ENCODE measurements at regions not wholly inside any gene's neighbourhood (a gene's known extent, or its start where the extent isn't known, plus 50 kb on each side); places are given as distances from the start of the nearest gene placed in this dataset.

DNA sequence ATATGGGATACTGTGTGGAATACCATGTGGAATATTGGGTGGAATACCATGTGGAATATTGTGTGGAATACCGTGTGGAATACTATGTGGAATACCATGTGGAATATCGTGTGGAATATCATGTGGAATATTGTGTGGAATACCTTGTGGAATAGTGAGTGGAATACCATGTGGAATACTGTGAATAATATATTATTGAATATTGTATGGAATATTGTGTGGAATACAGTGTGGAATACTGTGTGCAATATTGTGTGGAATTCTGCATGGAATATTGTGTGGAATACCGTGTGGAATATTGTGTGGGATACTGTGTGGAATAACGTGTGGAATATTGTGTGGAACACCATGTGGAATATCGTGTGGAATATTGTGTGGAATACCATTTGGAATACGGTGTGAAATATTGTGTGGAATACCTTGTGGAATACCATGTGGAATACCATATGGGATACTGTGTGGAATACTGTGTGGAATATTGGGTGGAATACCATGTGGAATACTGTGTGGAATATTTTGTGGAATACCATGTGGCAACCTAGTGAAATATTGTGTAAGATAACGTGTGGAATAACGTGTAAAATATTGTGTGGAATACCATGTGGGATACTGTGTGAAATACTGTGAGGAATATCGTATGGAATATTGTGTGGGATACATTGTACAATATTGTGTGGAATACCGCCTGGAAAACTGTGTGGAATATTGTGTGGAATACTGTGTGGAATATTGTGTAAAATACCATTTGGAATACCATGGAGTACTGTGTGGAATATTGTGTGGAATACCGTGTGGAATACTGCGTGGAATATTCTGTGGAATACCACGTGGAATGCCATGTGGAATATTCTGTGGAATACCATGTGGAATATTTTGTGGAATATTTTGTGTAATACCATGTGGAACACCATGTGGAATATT lies 133.9 kb upstream of the CHST15 start:
- no peak overlapping the region for H3K27ac Mint-ChIP-seq
- no peak overlapping the region for H3K4me3 Mint-ChIP-seq
- Histone ChIP-seq H3K4me1 (peaks cover 2% of the 10 kb centered on the region), H3K4me3 (no peak overlapping the region), H3K27me3 (no peaks in the 10 kb centered on the region), H3K9ac (no peak overlapping the region), H3K4me2 (no peak overlapping the region), H3K27ac (no peak overlapping the region), H3F3A (ENCODE audit: low read depth) (peaks cover 10% of the 10 kb centered on the region), H3K79me2 (ENCODE audit: low read depth) (no peaks in the 10 kb centered on the region), H4K20me1 (ENCODE audit: low read depth) (no peaks in the 10 kb centered on the region), H2AFZ (replicated peaks) (no peak overlapping the region), H3K9me3 (ENCODE audit: low read depth) (peaks cover 6% of the 10 kb centered on the region), H3K36me3 (no peaks in the 10 kb centered on the region)
- H3K4me1 Mint-ChIP-seq, result peaks cover 8% of the 10 kb centered on the region
- no peak for DNase-seq (ENCODE audit: low spot score)
- H3K36me3 Mint-ChIP-seq, result no peaks in the 10 kb centered on the region
- peaks cover 52% of the 10 kb centered on the region for H3K9me3 Mint-ChIP-seq
- peaks cover 11% of the 10 kb centered on the region for H3K27me3 Mint-ChIP-seq (ENCODE audit: insufficient read depth, low read depth)
- TF ChIP-seq EZH2 (IDR thresholded peaks at IDR 0.05) (no peak), EZH2phosphoT487 (IDR thresholded peaks at IDR 0.05) (no peak)
- TF ChIP-seq, protein P1, sequence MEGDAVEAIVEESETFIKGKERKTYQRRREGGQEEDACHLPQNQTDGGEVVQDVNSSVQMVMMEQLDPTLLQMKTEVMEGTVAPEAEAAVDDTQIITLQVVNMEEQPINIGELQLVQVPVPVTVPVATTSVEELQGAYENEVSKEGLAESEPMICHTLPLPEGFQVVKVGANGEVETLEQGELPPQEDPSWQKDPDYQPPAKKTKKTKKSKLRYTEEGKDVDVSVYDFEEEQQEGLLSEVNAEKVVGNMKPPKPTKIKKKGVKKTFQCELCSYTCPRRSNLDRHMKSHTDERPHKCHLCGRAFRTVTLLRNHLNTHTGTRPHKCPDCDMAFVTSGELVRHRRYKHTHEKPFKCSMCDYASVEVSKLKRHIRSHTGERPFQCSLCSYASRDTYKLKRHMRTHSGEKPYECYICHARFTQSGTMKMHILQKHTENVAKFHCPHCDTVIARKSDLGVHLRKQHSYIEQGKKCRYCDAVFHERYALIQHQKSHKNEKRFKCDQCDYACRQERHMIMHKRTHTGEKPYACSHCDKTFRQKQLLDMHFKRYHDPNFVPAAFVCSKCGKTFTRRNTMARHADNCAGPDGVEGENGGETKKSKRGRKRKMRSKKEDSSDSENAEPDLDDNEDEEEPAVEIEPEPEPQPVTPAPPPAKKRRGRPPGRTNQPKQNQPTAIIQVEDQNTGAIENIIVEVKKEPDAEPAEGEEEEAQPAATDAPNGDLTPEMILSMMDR (IDR thresholded peaks at IDR 0.05), result no peak

DNA sequence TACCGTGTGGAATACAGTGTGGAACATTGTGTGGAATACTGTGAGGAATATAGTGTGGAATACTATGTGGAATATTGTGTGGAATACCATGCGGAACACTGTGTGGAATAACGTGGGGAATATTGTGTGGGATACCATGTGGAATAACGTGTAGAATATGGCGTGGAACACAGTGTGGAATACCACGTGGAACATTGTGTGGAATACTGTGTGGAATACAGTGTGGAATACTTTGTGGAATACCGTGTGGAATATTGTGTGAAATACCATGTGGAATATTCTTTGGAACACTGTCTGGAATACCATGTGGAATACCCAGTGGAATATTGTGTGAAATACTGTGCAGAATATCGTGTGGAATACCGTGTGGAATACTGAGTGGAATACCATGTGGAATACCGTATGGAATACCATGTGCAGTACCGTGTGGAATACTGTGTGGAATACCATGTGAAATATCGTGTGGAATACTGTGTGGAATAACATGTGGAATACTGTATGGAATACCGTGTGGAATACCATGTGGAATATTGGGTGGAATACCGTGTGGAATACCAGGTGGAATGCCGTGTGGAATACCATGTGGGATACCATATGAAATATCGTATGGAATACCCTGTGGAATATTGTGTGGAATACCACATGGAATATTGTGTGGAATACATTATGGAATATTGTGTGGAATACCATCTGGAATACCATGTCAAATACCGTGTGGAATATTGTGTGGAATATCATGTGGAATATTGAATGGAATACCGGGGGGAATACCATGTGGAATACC lies 133.1 kb upstream of the CHST15 start:
- Histone ChIP-seq H2AFZ (replicated peaks) (no peak overlapping the region), H3K27ac (no peak overlapping the region), H3K27me3 (no peaks in the 10 kb centered on the region), H3K36me3 (no peaks in the 10 kb centered on the region), H3F3A (ENCODE audit: low read depth) (peaks cover 10% of the 10 kb centered on the region), H3K4me1 (peaks cover 3% of the 10 kb centered on the region), H3K79me2 (ENCODE audit: low read depth) (no peaks in the 10 kb centered on the region), H4K20me1 (ENCODE audit: low read depth) (no peaks in the 10 kb centered on the region), H3K4me3 (no peak overlapping the region), H3K9me3 (ENCODE audit: low read depth) (peaks cover 6% of the 10 kb centered on the region), H3K9ac (no peak overlapping the region), H3K4me2 (no peak overlapping the region)
- no peak for DNase-seq (ENCODE audit: low spot score)
- Mint-ChIP-seq H3K9me3 (peaks cover 52% of the 10 kb centered on the region), H3K4me3 (no peak overlapping the region), H3K4me1 (peaks cover 14% of the 10 kb centered on the region), H3K27me3 (ENCODE audit: insufficient read depth, low read depth) (peaks cover 10% of the 10 kb centered on the region), H3K27ac (no peak overlapping the region), H3K36me3 (no peaks in the 10 kb centered on the region)
- no peak for TF ChIP-seq EZH2phosphoT487 (IDR thresholded peaks at IDR 0.05)
- TF ChIP-seq, protein P1 (IDR thresholded peaks at IDR 0.05), result no peak
- no peak for TF ChIP-seq EZH2 (IDR thresholded peaks at IDR 0.05)

DNA sequence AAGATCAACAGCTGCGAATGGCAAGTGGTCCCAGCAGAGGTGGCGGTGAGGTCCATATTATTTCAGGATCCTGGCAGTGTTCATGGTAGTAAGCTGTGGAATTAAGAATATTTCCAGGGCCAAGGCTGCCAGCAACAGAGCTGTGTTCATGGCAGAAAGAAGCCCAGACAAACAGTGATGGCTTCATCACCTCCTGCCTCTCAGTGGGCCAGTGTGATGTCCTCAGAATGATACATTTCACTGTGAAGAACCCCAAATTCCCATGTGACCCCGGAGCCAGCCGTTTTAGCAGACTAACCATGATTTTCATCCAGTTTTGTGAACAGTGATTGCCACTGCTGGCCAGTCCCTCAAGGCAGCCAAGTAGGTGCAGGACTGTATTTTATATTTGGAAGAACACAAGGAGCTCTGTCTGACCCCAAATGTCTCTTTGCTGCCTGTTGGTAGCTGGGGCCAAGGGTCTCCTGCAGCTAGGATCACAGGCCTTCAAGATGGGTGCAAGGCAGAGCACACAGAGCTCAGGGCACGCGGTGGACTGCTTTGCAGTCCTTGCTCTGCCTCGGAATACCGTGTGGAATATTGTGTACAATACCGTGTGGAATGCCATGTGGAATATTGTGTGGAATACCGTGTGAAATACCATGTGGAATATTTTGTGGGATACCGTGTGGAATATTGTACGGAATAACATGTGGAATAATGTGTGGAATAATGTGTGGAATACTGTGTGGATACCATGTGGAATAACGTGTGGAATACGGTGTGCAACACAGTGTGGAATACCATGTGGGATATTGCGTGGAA lies 132.3 kb upstream of the CHST15 start:
- no peak overlapping the region for H3K9ac ChIP-seq
- H3K27ac ChIP-seq, result no peak overlapping the region
- Mint-ChIP-seq H3K4me3 (no peak overlapping the region), H3K36me3 (no peaks in the 10 kb centered on the region), H3K4me1 (peaks cover 16% of the 10 kb centered on the region), H3K27me3 (ENCODE audit: insufficient read depth, low read depth) (peaks cover 5% of the 10 kb centered on the region), H3K9me3 (peaks cover 47% of the 10 kb centered on the region), H3K27ac (no peak overlapping the region)
- DNase-seq (ENCODE audit: low spot score), result no peak
- H3K9me3 ChIP-seq (ENCODE audit: low read depth), result peaks cover 6% of the 10 kb centered on the region
- no peaks in the 10 kb centered on the region for H3K27me3 ChIP-seq
- H3K4me1 ChIP-seq, result peaks cover 3% of the 10 kb centered on the region
- peaks cover 10% of the 10 kb centered on the region for H3F3A ChIP-seq (ENCODE audit: low read depth)
- H2AFZ ChIP-seq (replicated peaks), result no peak overlapping the region
- no peaks in the 10 kb centered on the region for H3K36me3 ChIP-seq
- no peak overlapping the region for H3K4me3 ChIP-seq
- no peak overlapping the region for H3K4me2 ChIP-seq
- H4K20me1 ChIP-seq (ENCODE audit: low read depth), result no peaks in the 10 kb centered on the region
- H3K79me2 ChIP-seq (ENCODE audit: low read depth), result no peaks in the 10 kb centered on the region
- no peak for TF ChIP-seq EZH2phosphoT487 (IDR thresholded peaks at IDR 0.05)
- TF ChIP-seq EZH2 (IDR thresholded peaks at IDR 0.05), result no peak
- TF ChIP-seq, protein P1 (IDR thresholded peaks at IDR 0.05), result no peak
